Activated naive CD8-positive, alpha-beta T cell treated with anti-CD3 and anti-CD28 coated beads, Interleukin-2, amount 10 ng/mL, durations not matched to agents 7 days and 5 days (primary cell): ENCODE measurements at regions not wholly inside any gene's neighbourhood (a gene's known extent, or its start where the extent isn't known, plus 50 kb on each side); places are given as distances from the start of the nearest gene placed in this dataset.

Experiments used
- ATAC-seq: fragments of 150-1000 bp; cut with Tn5 transposase; one replicate; pipeline ENCODE4 v1.10.0; 2021; ENCODE audit warnings: low read depth, moderate library complexity
- POLR2A ChIA-PET: fragments of 350-600 bp; sonication (Branson Sonifier 250); formaldehyde crosslinking; loops from one replicate; lab custom pipeline; 2021; ENCODE audit warnings: antibody characterized with exemption; lab: Charles Lee
- DNase-seq: peaks from one replicate; pipeline ENCODE4 v3.0.0; 2021
- H3K27ac Mint-ChIP-seq: one replicate; pipeline ENCODE4 v1.8.0; 2022; ENCODE audit warnings: mild to moderate bottlenecking, mixed read lengths
- H3K27me3 Mint-ChIP-seq: one replicate; pipeline ENCODE4 v1.8.0; 2022; ENCODE audit warnings: mild to moderate bottlenecking, moderate library complexity, mixed read lengths
- H3K36me3 Mint-ChIP-seq: one replicate; pipeline ENCODE4 v1.8.0; 2021; ENCODE audit warnings: mild to moderate bottlenecking, mixed read lengths
- H3K4me1 Mint-ChIP-seq: one replicate; pipeline ENCODE4 v1.8.0; 2021; ENCODE audit warnings: mixed read lengths
- H3K4me3 Mint-ChIP-seq: one replicate; pipeline ENCODE4 v1.8.0; 2022; ENCODE audit warnings: mild to moderate bottlenecking, moderate library complexity, mixed read lengths
- H3K9me3 Mint-ChIP-seq: one replicate; pipeline ENCODE4 v1.8.0; 2021; ENCODE audit warnings: mixed read lengths

DNA sequence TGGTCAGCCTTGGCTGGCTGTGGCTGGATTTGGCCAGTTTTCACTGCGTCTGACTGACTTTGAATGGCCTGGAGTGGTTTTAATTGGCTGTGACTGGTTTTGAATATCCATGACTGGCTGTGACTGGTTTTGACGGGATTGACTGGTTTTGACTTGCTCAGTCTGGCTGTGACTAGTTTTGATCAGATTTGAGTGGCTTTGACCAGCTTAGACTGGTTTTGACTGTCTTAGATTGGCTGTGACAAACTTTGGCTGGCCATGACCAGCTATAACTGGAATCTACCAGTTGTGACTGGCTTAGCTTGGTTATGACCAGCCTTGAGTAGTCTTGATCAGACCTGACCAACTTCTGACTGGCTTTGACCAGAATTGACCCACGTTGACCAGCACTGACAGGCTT, 168.4 kb upstream of the AMOT start:
- DNase-seq (no peak), ATAC-seq (no peak)
- Mint-ChIP-seq H3K4me3 (no peak overlapping the region), H3K4me1 (no peaks in the 10 kb centered on the region), H3K27ac (no peak overlapping the region), H3K36me3 (no peaks in the 10 kb centered on the region), H3K9me3 (no peaks in the 10 kb centered on the region), H3K27me3 (no peaks in the 10 kb centered on the region)
- POLR2A ChIA-PET: no interaction called here

DNA sequence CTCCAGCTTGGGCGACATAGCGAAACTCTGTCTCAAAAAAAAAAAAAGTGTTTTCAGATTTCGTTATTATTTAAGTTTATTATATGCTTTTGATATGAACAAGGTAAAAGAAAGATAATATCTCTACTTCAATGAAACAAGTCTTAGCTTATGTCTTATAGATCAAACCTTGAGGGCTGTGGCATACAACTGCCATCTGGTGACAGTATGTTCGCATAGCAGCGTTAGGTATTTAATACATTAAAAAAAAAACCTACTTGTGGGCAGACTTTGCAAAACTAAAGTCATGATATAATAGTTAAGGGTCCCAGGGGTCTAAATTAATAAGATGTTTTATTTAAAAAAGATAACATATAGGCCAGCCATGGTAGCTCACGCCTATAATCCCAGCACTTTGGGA, 161.2 kb upstream of the AMOT start:
- Mint-ChIP-seq H3K9me3 (no peaks in the 10 kb centered on the region), H3K27ac (no peak overlapping the region), H3K4me1 (no peaks in the 10 kb centered on the region), H3K27me3 (no peaks in the 10 kb centered on the region), H3K4me3 (no peak overlapping the region), H3K36me3 (no peaks in the 10 kb centered on the region)
- DNase-seq (no peak), ATAC-seq (no peak)
- POLR2A ChIA-PET: no interaction called here

DNA sequence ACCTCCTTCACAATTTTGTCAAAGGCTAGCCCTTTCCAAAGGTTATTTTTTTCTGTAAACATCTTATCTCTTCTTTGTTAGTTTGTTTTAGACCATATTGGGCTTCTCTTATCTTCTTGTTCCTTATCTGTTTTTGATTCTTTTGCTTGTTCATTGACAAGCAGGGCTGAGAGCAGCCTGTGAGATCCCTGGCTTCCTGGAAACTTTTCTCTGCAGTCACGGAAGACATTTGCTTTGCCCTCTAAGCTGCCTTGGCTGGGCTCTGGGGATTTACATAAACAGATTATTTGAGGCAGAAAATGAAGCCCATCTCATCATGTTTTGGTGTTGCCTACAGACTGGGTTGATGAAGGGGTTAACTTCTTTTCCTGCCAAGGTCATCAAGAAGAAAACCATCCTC, 157.4 kb upstream of the AMOT start:
- H3K27me3 Mint-ChIP-seq: no peaks in the 10 kb centered on the region
- no peaks in the 10 kb centered on the region for H3K9me3 Mint-ChIP-seq
- no peaks in the 10 kb centered on the region for H3K4me1 Mint-ChIP-seq
- no peak overlapping the region for H3K4me3 Mint-ChIP-seq
- POLR2A ChIA-PET: no interaction called here
- DNase-seq (no peak), ATAC-seq (no peak)
- H3K36me3 Mint-ChIP-seq: no peaks in the 10 kb centered on the region
- H3K27ac Mint-ChIP-seq: no peak overlapping the region

DNA sequence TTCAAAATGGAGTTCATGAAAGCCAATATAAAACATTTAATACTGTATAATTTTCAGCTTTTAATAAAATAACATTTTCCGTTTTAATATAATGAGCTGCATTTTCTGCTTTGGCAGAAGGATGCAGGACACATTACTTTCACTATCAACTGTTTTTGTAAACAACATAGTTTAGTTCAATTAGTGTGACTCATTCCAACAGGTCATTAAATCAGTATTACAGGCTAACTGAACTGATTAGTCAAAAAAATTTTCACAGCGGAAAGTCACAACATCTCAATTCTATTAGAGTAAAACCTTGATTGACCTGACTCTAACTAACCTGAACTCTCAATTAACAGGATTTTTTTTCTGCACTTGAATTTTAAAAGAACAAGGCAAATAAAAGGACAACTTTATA, 151.2 kb upstream of the AMOT start:
- H3K27ac Mint-ChIP-seq: no peak overlapping the region
- H3K9me3 Mint-ChIP-seq: no peaks in the 10 kb centered on the region
- no peak for ATAC-seq
- H3K4me3 Mint-ChIP-seq: no peak overlapping the region
- no peaks in the 10 kb centered on the region for H3K27me3 Mint-ChIP-seq
- H3K36me3 Mint-ChIP-seq: no peaks in the 10 kb centered on the region
- no peak for DNase-seq
- POLR2A ChIA-PET: no interaction called here
- H3K4me1 Mint-ChIP-seq: no peaks in the 10 kb centered on the region

DNA sequence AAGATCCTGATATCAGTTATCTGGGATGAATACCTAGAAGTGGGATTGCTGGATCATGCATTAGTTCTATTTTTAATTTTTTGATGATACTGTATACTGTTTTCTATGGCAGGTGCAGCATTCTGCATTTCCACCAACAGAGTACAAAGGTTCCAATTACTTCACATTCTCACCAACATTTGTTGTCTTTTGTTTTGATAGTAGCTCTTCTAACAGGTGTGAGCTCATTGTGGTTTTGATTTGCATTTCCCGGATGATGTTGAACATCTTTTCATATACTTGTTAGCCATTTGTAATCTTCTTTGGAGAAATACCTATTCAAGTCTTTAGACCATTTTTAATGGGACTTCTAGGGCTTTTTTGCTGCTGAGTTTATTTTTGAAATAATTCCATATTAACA, 139.2 kb upstream of the AMOT start:
- ATAC-seq (no peak), DNase-seq (no peak)
- POLR2A ChIA-PET: no interaction called here
- H3K9me3 Mint-ChIP-seq: no peaks in the 10 kb centered on the region
- H3K4me1 Mint-ChIP-seq: no peaks in the 10 kb centered on the region
- no peak overlapping the region for H3K4me3 Mint-ChIP-seq
- no peak overlapping the region for H3K27ac Mint-ChIP-seq
- no peaks in the 10 kb centered on the region for H3K36me3 Mint-ChIP-seq
- no peaks in the 10 kb centered on the region for H3K27me3 Mint-ChIP-seq

DNA sequence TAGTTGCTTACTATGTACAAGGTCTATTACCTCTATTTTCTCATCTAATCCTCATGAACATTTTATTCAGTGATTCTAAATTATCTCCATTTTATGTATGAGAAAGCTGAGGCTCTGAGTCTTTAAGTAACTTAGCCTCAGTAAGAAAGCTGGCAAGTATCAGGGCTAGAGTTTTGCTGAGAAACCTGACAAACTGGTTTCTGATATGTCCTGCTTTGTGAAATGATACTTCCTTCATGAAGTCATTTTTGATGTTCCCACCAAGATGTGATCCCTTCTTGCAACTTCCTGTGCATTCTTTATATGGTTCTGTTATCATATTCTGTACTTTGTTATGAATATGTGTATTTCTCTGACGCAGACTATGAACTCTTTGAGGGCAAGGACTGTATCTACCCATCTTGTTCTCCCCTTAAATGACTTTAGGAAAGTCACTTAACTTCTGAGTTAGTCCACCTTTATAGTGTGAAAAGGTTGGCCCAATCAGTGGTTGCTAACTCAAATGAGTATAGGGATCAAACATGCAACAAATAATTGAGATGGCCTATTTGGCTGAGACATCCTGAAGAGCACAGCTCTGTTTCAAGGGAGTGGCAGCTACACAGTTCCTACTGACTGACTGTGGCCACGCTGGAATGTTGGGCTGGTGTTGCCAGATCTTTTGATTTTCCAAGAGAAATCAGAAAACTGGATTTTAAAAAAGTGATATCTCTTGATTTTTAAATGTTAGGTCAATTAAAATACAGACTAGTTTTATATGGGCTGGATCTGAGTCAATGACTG, 127.9 kb upstream of the AMOT start:
- H3K27ac Mint-ChIP-seq: no peak overlapping the region
- no peaks in the 10 kb centered on the region for H3K9me3 Mint-ChIP-seq
- H3K4me3 Mint-ChIP-seq: no peak overlapping the region
- H3K4me1 Mint-ChIP-seq: no peaks in the 10 kb centered on the region
- no peak for DNase-seq
- ATAC-seq: no peak
- no peaks in the 10 kb centered on the region for H3K36me3 Mint-ChIP-seq
- POLR2A ChIA-PET: no interaction called here
- H3K27me3 Mint-ChIP-seq: no peaks in the 10 kb centered on the region

DNA sequence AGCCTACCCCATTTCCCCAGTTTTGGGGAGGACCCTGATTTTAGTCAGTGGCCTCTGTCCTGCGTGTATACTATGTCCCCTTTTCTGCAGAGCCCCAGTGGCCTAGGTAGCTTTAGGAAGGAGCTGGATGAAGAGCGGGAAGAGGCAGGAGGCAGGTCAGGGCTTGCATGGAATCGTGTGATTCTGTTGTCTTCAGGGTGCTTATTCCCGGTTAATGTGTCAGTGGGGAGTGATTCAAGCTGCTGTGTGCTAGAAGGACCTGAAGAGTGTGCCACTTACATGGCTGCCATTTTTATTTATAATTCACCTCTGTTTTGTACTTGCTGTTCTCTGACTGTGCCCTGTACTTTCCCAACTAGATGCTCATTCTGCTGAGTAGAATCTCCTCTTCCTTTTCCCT, 127.3 kb upstream of the AMOT start:
- no peak overlapping the region for H3K27ac Mint-ChIP-seq
- no peaks in the 10 kb centered on the region for H3K4me1 Mint-ChIP-seq
- POLR2A ChIA-PET: no interaction called here
- ATAC-seq (no peak), DNase-seq (no peak)
- no peaks in the 10 kb centered on the region for H3K27me3 Mint-ChIP-seq
- H3K36me3 Mint-ChIP-seq: no peaks in the 10 kb centered on the region
- H3K4me3 Mint-ChIP-seq: no peak overlapping the region
- no peaks in the 10 kb centered on the region for H3K9me3 Mint-ChIP-seq

DNA sequence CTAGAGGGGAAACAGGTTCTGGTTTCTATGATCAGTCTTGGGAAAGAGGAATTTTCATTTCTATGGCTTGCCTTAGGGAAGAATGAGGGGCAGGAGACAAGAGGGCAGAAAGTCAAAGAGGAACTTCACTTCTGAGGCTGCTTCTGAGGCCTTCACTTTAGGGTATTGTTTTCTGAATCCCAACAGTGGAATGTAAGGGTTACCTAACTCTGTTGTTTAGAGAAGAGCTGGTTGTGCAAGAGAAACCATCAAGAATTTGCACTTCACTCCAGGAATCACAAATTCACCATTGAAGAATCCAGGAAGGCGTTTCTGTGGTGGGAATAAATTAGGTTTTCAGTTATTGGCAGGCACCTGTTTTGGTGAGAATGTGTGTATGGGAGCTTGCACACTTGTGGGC, 126.7 kb upstream of the AMOT start:
- no peak for ATAC-seq
- H3K36me3 Mint-ChIP-seq: no peaks in the 10 kb centered on the region
- H3K9me3 Mint-ChIP-seq: no peaks in the 10 kb centered on the region
- no peak overlapping the region for H3K27ac Mint-ChIP-seq
- no peak overlapping the region for H3K4me3 Mint-ChIP-seq
- H3K27me3 Mint-ChIP-seq: no peaks in the 10 kb centered on the region
- no peak for DNase-seq
- POLR2A ChIA-PET: no interaction called here
- H3K4me1 Mint-ChIP-seq: no peaks in the 10 kb centered on the region

DNA sequence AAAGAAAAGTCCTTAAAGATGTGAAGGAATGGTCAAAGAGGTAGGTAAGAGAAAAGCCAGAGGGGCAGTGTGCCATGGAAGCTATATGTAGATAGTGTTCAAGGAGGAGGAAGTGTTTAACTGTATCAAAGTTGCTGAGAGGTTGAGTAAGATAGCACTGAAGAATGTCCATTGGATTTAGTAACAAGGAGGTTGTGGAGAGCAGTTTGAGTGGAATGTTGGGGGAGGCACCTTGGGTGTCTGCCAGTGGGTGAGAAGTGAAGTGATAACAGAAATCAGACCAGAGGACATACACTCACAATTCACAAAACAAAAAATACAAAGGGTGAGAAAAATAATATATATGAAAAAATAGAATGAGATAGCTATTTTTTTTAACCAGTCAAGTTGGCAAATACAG, 121.3 kb upstream of the AMOT start:
- H3K27me3 Mint-ChIP-seq: no peaks in the 10 kb centered on the region
- DNase-seq (no peak), ATAC-seq (no peak)
- no peak overlapping the region for H3K4me3 Mint-ChIP-seq
- H3K4me1 Mint-ChIP-seq: no peaks in the 10 kb centered on the region
- POLR2A ChIA-PET: no interaction called here
- no peaks in the 10 kb centered on the region for H3K36me3 Mint-ChIP-seq
- no peaks in the 10 kb centered on the region for H3K9me3 Mint-ChIP-seq
- no peak overlapping the region for H3K27ac Mint-ChIP-seq

DNA sequence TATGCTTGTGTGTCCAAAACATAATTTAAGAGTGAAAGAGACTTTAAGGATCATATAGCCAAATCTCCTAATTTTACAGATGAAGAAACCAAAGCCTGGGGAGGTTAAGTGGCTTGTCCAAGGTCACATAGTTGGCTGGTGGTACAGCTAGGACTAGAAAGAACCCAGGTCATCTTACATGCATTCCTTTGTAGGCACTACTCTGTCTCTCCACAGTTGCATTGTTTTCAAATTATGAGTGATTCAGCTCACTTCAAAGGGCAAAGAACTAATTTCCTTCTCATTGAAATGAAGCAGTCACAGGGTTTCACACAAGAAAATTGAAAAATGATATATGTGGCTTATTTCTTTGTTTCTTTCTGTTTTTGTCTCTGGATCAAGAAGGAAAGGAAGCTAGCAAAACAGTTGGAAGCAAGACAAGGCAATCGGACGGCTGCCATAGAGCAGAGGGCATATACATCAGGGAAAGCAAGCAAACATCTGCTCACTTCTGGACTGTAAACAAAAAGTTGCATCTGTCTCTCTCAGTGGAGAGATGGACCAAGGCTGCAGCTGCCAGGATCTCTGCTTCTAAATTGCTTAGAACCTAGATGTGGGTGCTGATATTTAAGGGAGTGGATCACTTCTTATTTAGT, 107.5 kb upstream of the AMOT start:
- Mint-ChIP-seq H3K27me3 (peaks cover 2% of the 10 kb centered on the region), H3K4me3 (no peak overlapping the region), H3K36me3 (no peaks in the 10 kb centered on the region), H3K4me1 (no peaks in the 10 kb centered on the region), H3K9me3 (no peaks in the 10 kb centered on the region), H3K27ac (no peak overlapping the region)
- DNase-seq (no peak), ATAC-seq (no peak)
- POLR2A ChIA-PET: no interaction called here

DNA sequence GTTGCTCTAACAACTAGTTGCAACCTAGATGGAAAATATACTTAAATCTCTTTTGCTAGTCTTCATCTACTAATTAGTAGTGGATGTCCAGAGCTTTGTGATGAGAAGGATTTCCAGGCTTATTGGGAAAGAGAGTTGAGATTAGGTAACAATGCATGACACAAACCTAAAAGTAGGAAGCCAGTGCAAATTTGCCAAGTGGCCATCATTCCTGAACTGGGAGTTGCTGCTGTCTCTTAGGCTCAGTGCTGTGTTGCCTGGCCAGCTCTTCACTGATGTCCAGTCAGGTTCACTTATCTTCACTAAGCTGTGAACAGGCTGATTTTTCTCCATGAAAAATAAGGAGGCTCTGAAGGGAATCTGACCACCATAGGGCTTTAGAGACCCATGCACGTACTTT, 105.6 kb upstream of the AMOT start:
- no peak overlapping the region for H3K27ac Mint-ChIP-seq
- no peak for ATAC-seq
- peaks cover 2% of the 10 kb centered on the region for H3K27me3 Mint-ChIP-seq
- POLR2A ChIA-PET: no interaction called here
- no peaks in the 10 kb centered on the region for H3K36me3 Mint-ChIP-seq
- no peak for DNase-seq
- no peaks in the 10 kb centered on the region for H3K9me3 Mint-ChIP-seq
- no peak overlapping the region for H3K4me3 Mint-ChIP-seq
- H3K4me1 Mint-ChIP-seq: no peaks in the 10 kb centered on the region

DNA sequence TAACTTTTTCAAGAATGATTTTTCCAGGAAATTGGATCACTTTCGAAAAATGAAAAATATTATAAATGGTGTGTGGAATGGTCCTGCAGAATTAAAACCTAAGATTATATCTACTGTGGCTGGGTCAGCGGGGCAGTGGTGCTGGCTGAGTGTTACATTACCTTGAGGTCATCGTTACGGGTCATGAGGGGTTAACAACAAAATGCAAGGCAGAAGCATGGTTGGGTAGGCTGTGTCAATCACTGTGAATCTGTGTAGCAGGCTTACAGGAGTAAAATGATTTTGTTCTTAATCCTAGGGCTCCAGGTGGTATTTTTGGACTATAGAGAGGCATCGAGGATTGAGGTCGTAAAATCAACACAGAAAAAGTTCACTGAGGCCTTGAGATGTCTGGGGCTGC, 105.2 kb upstream of the AMOT start:
- H3K27me3 Mint-ChIP-seq: peaks cover 2% of the 10 kb centered on the region
- H3K9me3 Mint-ChIP-seq: no peaks in the 10 kb centered on the region
- DNase-seq (no peak), ATAC-seq (no peak)
- no peaks in the 10 kb centered on the region for H3K4me1 Mint-ChIP-seq
- no peak overlapping the region for H3K4me3 Mint-ChIP-seq
- POLR2A ChIA-PET: no interaction called here
- no peak overlapping the region for H3K27ac Mint-ChIP-seq
- no peaks in the 10 kb centered on the region for H3K36me3 Mint-ChIP-seq

DNA sequence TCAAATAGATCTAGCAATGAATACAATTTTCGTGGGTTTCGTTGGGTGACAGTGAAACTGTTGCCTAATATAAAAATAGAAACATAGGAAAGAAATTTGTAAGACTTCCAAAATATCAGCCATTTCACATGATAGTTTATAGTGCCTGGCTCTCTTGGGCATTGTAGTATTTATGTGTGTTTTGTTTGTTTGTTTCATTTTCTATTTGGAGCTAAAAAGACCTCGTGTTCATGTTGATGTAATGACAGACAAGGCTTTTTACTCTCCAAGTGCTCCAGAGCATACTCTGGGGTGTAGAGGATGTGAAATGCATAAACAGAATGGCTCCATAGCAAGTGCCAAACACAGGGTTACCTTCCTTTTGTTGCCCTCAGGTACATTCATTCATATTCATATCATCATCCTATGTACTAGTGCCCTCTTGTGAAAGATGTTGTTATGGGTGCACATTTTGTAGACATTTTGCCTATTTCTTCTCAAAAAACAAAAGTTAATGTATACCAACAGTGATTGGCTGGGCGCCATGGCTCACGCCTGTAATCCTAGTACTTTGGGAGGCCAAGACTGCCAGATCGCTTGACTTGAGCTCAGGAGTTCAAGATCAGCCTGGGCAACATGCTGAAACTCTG, 100.7 kb upstream of the AMOT start:
- Mint-ChIP-seq H3K27me3 (peaks cover 2% of the 10 kb centered on the region), H3K4me1 (no peaks in the 10 kb centered on the region), H3K36me3 (no peaks in the 10 kb centered on the region), H3K27ac (no peak overlapping the region), H3K4me3 (no peak overlapping the region), H3K9me3 (no peaks in the 10 kb centered on the region)
- POLR2A ChIA-PET: no interaction called here
- no peak for ATAC-seq
- no peak for DNase-seq

DNA sequence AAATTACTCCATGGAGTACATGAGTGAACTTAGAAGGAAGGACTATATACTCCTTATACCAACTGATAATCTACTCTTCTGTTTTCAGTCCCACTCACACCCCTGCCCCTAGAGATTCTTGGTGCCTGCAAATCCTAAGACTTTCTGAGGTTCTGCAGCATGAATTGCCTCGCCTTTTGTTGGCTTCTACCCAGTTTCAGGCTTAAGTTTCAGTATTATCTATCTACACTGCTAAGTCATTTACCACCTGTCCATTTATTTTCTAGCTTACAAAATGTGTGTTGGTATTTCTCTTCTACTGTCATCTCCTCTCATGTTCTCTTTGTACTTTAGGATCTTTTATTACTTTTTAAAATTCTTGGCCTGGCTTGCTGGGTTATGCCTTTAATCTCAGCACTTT, 94.4 kb upstream of the AMOT start:
- DNase-seq (no peak), ATAC-seq (no peak)
- Mint-ChIP-seq H3K4me3 (no peak overlapping the region), H3K9me3 (no peaks in the 10 kb centered on the region), H3K27ac (no peak overlapping the region), H3K4me1 (no peaks in the 10 kb centered on the region), H3K36me3 (no peaks in the 10 kb centered on the region), H3K27me3 (no peaks in the 10 kb centered on the region)
- POLR2A ChIA-PET: interaction anchor here (0.6 kb wide), 1 partner anchor 103 kb away, joined by 3 read pairs; no protein-coding TSS in a partner anchor
